B cell (primary cell): ENCODE measurements at regions not wholly inside any gene's neighbourhood (a gene's known extent, or its start where the extent isn't known, plus 50 kb on each side); places are given as distances from the start of the nearest gene placed in this dataset.

Experiments used
- EZH2 ChIP-seq: IDR thresholded peaks from 2 replicates; pipeline ENCODE4 v1.6.1; 2012; ENCODE audit warnings: borderline replicate concordance, low read depth, mild to moderate bottlenecking, moderate library complexity, low read length; ENCODE audit not compliant: insufficient read depth, poor library complexity, severe bottlenecking
- TF ChIP-seq, protein P1 (sequence below): fragments of 200-600 bp; IDR thresholded peaks from one replicate; pipeline ENCODE4 v1.8.0; 2022; ENCODE audit warnings: antibody characterized with exemption, mild to moderate bottlenecking

DNA sequence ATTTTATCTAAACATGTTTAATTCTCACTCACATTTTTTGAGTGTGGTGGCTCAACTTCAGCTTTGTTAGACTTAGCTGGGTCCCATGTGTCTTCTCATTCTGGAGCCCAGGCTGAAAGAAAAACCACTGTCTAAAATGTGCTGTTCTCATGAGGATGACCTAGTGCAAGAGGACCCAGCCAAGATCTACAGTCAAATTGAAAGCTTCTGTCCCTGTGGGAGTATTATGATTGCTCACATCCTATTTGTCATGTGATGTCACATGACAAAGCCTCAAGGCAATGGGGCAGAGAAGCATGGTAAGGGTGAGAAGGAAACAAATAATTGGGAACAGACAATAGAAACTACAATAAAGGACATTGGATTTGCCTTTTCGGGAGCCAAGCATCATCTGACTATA, 113.4 kb upstream of the ASTN2 start:
- TF ChIP-seq, protein P1, sequence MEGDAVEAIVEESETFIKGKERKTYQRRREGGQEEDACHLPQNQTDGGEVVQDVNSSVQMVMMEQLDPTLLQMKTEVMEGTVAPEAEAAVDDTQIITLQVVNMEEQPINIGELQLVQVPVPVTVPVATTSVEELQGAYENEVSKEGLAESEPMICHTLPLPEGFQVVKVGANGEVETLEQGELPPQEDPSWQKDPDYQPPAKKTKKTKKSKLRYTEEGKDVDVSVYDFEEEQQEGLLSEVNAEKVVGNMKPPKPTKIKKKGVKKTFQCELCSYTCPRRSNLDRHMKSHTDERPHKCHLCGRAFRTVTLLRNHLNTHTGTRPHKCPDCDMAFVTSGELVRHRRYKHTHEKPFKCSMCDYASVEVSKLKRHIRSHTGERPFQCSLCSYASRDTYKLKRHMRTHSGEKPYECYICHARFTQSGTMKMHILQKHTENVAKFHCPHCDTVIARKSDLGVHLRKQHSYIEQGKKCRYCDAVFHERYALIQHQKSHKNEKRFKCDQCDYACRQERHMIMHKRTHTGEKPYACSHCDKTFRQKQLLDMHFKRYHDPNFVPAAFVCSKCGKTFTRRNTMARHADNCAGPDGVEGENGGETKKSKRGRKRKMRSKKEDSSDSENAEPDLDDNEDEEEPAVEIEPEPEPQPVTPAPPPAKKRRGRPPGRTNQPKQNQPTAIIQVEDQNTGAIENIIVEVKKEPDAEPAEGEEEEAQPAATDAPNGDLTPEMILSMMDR: no peak
- no peak for TF ChIP-seq EZH2
